ENCODE measurements at regions not wholly inside any gene's neighbourhood (a gene's known extent, or its start where the extent isn't known, plus 50 kb on each side); places are given as distances from the start of the nearest gene placed in this dataset.

DNA sequence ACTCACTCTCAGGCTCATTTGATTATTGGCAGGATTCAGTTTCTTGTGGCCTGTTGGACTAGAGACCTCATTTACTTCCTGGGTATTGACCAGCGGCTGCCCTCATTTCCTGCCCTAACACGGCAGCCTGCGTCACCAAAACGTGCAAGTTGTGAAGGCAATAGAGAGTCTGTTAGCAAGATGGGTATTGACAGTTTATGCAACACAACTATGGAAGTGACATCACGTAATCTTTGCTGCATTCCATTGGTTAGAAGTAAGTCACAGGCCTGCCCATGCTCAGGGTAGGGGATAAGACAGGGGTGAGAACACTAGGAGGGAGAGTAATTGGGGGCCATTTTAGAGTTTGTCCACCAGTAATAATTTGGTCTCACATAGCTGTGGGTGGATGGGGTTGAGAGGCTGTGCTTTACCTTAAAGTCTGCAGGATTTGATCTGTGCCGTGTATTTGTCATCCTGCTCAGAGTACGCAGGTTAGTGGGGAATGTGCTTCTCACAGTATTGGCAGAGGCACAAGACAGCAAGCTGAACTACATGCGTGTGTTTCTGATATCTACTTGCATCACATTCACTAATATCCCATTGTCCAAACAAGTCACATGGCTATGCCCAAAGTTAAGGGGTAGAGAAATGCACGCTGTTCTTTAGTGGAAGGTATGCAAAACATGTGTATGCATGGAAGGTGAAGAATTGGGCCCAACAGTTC, 83.3 kb downstream of the EDEM1 start:
- no peak for DNase-seq

DNA sequence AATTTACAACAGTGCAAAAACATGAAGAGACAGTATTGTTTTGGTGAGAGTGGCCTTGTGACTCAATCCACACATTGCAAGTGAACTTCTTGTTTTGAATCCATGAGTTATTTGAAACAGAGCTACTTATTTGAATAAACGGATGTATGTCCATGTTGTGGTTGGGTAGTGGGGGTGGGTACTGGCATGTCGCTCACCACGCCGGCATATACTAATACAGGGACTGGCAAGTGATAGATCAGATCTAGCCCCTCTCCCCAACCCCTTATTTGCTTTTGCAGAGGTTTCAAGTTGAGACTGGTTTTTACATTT, 83.8 kb downstream of the EDEM1 start:
- peak; percentile 8 for DNase-seq

GRCh38 chr3:5272387-5272786, 84.9 kb downstream of the EDEM1 start:
- no peak for DNase-seq

DNA sequence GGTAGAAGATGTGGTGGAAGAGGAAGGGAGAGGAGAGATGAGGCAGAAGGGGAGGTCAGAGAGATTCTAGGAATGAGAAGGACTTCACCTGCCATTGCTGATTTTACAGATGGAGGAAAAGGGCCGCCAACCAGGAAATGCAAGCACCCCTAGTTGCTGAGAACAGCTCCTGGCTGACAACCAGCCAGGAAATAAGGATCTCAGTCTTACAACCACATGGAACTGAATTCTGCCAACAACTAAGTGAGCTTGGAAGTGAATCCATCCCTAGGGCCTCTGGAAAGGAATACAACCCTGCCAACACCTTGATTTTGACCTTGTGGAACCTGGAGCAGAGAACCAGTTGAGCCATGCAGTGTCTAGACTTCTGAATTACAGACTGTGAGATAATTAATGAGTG, 86.6 kb downstream of the EDEM1 start:
- no peak for DNase-seq

GRCh38 chr3:5275529-5275928, 88.0 kb downstream of the EDEM1 start:
- DNase-seq = no peak

DNA sequence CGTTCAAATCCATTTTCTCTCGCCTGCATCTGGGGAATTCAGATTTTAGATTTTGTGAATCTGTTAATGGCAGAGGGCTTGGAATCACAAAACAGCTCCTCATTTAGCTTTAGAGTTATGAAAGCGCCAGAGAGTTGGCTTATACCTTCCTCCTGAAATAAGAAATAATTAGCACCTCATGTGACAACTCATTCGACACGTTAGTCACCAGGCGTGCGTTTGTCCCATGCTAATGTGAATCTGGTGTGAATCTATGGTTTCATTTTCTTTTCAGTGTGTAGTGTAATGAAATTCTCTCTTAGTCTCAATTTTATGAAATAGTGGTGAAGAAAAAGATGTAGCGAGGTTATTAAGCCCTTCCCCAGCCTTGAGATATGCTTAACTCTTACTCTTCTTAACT, 89.4 kb downstream of the EDEM1 start:
- DNase-seq = no peak

DNA sequence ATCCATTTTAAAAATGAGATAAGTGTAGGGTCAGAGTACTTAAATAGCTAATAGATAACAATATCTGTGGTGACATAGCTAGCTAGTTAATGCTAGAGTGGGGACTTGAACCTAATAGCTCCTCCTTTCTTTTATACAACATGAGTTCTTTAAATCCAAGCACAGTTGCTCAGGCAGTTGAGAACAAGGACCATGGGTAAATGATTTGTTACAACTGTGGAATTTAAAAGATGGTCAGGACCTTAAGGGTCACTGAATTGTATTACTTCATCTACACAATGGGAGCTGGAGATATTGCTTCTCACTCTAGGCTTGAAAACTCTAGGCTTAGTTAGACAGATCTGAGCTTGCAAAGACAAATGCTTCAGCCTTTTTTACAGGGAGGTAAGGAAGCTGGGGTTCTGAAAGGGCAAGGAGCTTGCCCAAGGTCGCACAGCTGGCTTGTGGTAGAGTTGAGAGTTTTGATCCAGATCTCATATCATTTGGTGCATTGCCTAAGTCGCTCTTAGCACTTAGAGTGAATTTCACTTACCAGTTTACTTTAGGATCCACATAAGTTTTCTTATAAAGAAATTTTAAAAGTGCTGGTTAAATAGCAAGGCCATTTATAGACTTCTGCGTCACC, 90.2 kb downstream of the EDEM1 start:
- no peak for DNase-seq

DNA sequence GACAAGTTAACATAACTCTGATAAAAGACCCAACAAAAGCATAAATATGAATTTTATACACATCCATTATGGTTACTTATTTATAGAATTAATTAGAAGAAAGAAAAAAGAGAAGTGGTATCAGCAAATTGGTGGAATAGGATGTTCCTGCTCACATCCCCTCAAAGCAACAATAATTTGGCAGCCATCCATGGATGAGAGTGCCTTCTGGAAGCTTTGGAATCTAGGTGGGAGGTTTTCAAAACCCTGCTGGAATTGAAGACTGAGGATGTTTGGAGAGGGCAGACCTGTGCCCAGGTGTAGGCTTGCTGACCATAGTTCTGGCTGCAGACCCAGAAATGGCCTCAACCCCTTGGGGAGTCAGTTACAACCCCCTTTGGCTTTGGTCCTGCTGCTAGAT, 91.2 kb downstream of the EDEM1 start:
- DNase-seq = no peak

DNA sequence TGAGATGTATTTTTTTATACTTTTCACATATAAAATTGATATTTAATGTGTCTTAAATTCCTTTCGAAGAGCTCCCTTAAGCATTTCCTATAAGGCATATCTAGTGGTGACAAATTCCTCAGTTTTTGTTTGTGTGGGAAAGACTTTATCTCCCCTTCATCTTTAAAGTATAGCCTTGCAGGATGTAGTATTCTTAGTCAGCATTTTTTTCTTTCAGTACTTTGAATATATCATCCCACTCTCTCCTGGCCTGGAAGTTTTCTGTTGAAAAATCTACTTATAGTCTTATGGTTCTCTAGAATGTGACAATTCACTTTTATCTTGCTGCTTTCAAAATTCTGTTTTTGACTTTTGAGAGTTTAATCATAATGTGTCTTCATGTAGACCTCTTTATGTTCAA, 95.2 kb downstream of the EDEM1 start:
- no peak for DNase-seq

DNA sequence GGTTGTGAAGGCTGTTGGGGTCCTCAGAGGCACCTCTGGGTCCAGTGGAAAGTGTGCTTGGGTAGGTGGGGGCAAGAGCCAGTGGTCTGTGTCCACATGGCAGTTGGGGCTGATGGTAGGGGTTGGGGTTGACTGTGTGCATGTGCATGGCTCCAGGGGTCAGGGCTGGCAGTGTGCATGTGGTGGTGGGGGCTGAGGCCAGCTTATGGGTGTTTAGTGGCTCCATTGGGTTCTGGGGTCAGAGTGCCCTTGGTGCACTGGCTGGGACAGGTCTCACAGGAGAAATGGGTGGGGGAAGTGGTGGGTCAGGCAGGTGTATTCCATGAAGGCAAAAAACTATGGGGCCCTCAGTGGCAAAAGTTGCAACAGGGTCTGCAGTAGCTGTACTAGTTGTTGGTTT, 97.9 kb downstream of the EDEM1 start:
- DNase-seq = no peak

DNA sequence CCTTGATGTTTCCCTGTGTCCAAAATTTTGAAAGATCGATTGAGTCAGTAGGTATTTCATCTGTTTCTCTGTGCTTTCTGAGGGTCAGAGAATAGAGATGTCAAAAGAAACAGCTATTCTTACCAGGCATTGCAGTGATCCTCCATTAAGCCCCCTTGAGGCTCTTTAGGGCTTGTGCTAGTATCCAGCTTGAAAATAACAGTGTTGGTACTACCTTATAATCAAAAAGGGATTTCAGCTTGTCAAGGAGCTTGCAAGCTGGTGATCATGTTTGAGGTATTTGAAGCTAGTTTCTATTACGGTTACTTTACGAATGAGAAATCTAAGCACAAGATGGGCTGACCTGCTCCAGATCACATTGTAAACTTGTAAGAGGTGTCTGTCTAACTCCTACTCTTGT, 103.4 kb downstream of the EDEM1 start:
- no peak for DNase-seq

DNA sequence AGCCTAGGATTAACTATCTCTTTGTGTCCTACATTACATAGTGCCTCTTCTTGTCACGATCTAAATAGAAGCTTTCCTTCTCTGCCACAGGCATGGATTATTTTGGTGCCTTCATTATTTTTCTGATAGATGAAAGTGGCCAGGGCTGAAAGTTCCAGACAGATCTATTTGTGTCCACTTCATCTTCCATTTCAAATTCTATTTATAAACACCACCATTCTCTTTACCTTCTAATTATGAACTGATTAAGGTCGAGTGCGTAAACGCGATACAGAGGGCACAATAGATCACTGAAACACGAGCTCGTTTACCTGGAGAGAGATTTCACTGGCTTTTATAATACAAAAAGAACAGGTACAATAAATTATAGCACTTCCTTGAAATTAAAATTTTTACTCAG, 105.0 kb downstream of the EDEM1 start:
- no peak for DNase-seq

- DNase-seq = no peak
Measured at GRCh38 chr3:5293207-5293606, 105.7 kb downstream of the EDEM1 start.

GRCh38 chr3:5294356-5294755, 106.8 kb downstream of the EDEM1 start:
- no peak for DNase-seq

GRCh38 chr3:5295191-5295690, 107.7 kb downstream of the EDEM1 start:
- DNase-seq = no peak

DNA sequence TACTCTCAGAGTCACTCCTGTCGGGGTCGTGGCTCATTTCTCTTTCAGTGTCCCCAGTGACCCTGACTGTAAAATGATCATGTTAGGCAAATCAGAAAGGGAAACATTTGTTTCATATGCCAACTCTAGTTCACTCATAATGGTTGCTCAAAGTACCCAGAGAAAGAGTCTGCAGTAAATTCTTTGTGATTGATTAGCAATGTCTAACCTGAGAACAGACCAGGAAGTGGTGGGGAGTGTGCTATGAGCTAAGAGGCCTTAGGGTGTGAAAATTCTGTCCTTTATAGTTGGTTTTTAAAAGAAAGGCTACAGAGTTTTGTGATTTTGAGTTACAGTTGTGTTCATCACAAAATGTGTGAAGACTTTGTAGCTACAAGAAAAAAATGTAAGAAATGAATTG, 108.9 kb downstream of the EDEM1 start:
- no peak for DNase-seq

DNA sequence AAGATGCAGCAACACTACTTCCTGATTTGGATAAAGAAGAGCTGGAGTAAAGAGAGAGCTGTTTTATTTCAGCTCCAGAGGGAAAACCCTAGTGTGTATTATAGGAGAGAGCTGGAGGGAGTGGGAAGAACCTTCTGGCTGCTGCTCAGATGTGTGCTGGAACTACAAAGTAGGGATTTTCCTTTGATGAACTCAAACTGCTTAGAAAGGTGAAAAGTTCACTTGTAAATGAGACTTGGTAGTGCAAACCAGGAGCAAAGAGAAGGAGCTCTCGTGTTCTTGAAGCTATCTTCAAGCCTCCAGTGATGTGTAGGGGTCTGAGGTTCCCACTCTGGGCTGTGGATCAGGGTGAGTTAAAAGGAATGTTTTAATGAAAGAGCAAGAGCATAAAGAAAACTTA, 110.4 kb downstream of the EDEM1 start:
- no peak for DNase-seq

- DNase-seq = peak; percentile 34
Measured at GRCh38 chr3:5298453-5298852, 110.9 kb downstream of the EDEM1 start.

DNA sequence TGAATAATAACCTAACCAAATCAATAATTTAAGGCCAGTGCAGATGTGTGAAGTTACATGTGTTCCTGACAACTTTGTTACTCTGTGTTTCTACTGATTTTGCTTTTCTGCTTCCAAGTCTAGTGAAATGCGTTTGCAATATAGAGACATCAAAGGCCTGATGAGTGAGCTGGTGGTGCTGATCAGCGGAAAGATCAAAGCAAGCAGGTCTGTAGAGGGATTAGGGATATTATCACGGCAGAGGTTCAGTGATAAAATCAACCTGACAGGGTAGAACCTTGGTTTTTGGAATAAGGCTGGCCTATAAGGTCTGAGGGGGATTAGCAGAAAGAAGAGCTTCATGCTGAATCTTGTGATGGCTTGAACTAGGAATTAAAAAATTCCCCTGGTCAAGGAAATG, 111.7 kb downstream of the EDEM1 start:
- no peak for DNase-seq

GRCh38 chr3:5300638-5301037, 113.1 kb downstream of the EDEM1 start:
- DNase-seq = no peak

GRCh38 chr3:5301651-5302297, 114.3 kb downstream of the EDEM1 start:
- no peak for DNase-seq

DNA sequence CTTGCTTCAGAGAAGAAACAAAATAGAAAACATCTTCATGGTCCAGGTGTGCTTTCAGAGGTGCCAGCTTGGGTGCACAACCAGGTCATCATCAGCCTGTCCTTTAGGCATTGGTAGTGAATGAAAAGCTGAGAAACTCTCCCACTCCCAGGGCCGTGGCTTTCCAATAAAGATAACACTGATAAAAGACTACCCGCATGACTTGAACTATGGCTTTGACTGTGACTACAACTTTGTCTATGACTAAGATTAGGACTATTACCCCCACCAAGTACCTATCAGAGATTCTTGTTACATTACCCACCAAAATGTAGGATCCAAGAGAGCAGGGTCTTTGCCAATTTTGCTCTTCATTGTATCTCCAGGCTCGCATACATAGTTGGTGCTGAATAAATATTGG, 115.2 kb downstream of the EDEM1 start:
- no peak for DNase-seq

- no peak for DNase-seq
Measured at GRCh38 chr3:5304188-5304587, 116.7 kb downstream of the EDEM1 start.

Data from activated CD4-positive, alpha-beta T cell treated with anti-CD3 and anti-CD28 coated beads, Interleukin-10, Interleukin-2, amounts not matched to agents 100 ng/mL and 50 ng/mL, durations not matched to agents 16 hours and 8 hours (primary cell).